ENCODE measurements at regions not wholly inside any gene's neighbourhood (a gene's known extent, or its start where the extent isn't known, plus 50 kb on each side); places are given as distances from the start of the nearest gene placed in this dataset.

DNA sequence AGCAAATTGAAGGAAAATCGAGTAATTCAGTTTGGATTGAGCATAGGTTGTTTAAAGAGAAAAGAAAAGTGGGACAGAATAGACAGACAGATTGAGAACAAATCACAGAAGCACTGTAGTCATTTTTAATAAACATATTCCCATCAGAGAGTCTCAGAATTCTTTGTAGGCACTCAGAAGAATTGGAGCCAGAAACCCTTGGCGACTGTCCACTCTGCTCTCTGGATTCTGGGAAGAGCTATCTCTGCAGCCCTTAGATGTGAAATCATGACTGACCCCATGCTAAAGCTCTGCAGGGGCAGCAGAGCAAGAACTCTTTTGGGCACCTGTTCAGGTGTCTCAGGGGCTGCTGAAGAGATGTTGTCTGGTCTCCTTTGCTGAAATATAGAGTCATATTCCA is 223.7 kb upstream of the KIRREL3 start:
- no peak for TF ChIP-seq CTCF (IDR thresholded peaks at IDR 0.05)
- Histone ChIP-seq H3K36me3 (no peaks in the 10 kb centered on the region), H3K9me3 (no peaks in the 10 kb centered on the region), H3K4me1 (no peaks in the 10 kb centered on the region), H3K4me3 (no peak overlapping the region), H3K27me3 (no peaks in the 10 kb centered on the region), H3K27ac (no peak overlapping the region)
- no peak for DNase-seq
- intact Hi-C loops (cut with DNase I): no loop called here
- no peak for ATAC-seq
- FAIRE-seq: no peak
- WGBS, 2 donors: 37 to 55% methylated on average over 2 of the region's 2 CpGs

- intact Hi-C loops (cut with DNase I): no loop called here
- Histone ChIP-seq H3K36me3 (no peaks in the 10 kb centered on the region), H3K4me1 (no peaks in the 10 kb centered on the region), H3K9me3 (no peaks in the 10 kb centered on the region), H3K27me3 (no peaks in the 10 kb centered on the region), H3K27ac (no peak overlapping the region), H3K4me3 (no peak overlapping the region)
- ATAC-seq (no peak), FAIRE-seq (no peak), DNase-seq (no peak)
- WGBS, 2 donors: 78 to 88% methylated on average over 5 of the region's 5 CpGs
- no peak for TF ChIP-seq CTCF (IDR thresholded peaks at IDR 0.05)
Observed at GRCh38 chr11:127223633-127224032, 223.1 kb upstream of the KIRREL3 start.

GRCh38 chr11:127223026-127223425 is 222.5 kb upstream of the KIRREL3 start:
- 46 to 55% methylated on average over 1 of the region's 1 CpG for WGBS, 2 donors
- DNase-seq: no peak

GRCh38 chr11:127219704-127220103 is 219.1 kb upstream of the KIRREL3 start:
- DNase-seq (no peak), FAIRE-seq (no peak)
- H3K4me3 ChIP-seq: no peak overlapping the region

More at GRCh38 chr11:127223026-127223425, 222.5 kb upstream of the KIRREL3 start:
- Histone ChIP-seq H3K4me3 (no peak overlapping the region), H3K27ac (no peak overlapping the region), H3K36me3 (no peaks in the 10 kb centered on the region), H3K4me1 (no peaks in the 10 kb centered on the region), H3K9me3 (no peaks in the 10 kb centered on the region), H3K27me3 (no peaks in the 10 kb centered on the region)
- intact Hi-C loops (cut with DNase I): no loop called here
- TF ChIP-seq CTCF (IDR thresholded peaks at IDR 0.05): no peak
- ATAC-seq (no peak), FAIRE-seq (no peak)

GRCh38 chr11:127218275-127218608 is 217.7 kb upstream of the KIRREL3 start:
- DNase-seq: no peak
- TF ChIP-seq CTCF (IDR thresholded peaks at IDR 0.05): no peak
- intact Hi-C loops (cut with DNase I): no loop called here
- H3K4me1 ChIP-seq: no peaks in the 10 kb centered on the region
- no peak overlapping the region for H3K27ac ChIP-seq
- no peaks in the 10 kb centered on the region for H3K9me3 ChIP-seq
- WGBS, 2 donors: 33 to 42% methylated on average over 3 of the region's 3 CpGs
- no peak overlapping the region for H3K4me3 ChIP-seq
- H3K36me3 ChIP-seq: no peaks in the 10 kb centered on the region
- ATAC-seq: no peak
- no peak for FAIRE-seq
- H3K27me3 ChIP-seq: no peaks in the 10 kb centered on the region

More at GRCh38 chr11:127219704-127220103, 219.1 kb upstream of the KIRREL3 start:
- Histone ChIP-seq H3K9me3 (no peaks in the 10 kb centered on the region), H3K4me1 (no peaks in the 10 kb centered on the region), H3K36me3 (no peaks in the 10 kb centered on the region), H3K27me3 (no peaks in the 10 kb centered on the region), H3K27ac (no peak overlapping the region)
- 71 to 86% methylated on average over 2 of the region's 2 CpGs for WGBS, 2 donors
- no peak for TF ChIP-seq CTCF (IDR thresholded peaks at IDR 0.05)
- ATAC-seq: no peak
- intact Hi-C loops (cut with DNase I): no loop called here

Measured in pancreas (tissue), 10 donors.